ENCODE measurements at regions not wholly inside any gene's neighbourhood (a gene's known extent, or its start where the extent isn't known, plus 50 kb on each side); places are given as distances from the start of the nearest gene placed in this dataset.
"Not testable (repeated sequence)": the region's sequence is repeated elsewhere in the genome, so short reads cannot be mapped to it uniquely, and the experiment has no call there.

DNA sequence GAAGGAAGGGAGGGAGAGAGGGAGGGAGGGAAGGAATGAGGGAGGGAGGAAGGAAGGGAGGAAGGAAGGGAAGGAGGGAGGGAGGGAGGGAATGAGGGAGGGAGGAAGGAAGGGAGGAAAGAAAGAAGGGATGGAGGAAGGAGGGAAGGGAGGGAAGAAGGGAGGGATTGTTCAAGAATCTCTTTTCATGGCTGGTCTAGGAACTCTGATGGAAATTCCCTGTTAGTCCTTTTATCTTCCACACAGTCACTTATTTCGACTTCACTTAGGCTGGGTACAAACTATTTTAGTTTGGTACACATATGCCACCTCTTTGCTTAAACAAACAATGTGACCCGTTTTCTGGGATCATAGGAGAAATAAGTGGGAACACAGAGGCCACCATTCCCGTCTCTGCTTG lies 435.6 kb upstream of the WWC1 start:
- no peak overlapping the region for H3K27ac ChIP-seq (ENCODE audit: low read depth, low read length)
- Mint-ChIP-seq H3K4me3 (no peak overlapping the region), H3K4me1 (peaks cover 4% of the 10 kb centered on the region), H3K27me3 (ENCODE audit: insufficient read depth) (peaks cover 6% of the 10 kb centered on the region), H3K27ac (no peak overlapping the region), H3K9me3 (peaks cover 10% of the 10 kb centered on the region), H3K36me3 (ENCODE audit: low read depth) (peaks cover 5% of the 10 kb centered on the region)
- H3K4me1 ChIP-seq (ENCODE audit: control insufficient read depth, insufficient read depth, low read length) = peaks cover 10% of the 10 kb centered on the region
- peaks cover 3% of the 10 kb centered on the region for H3K36me3 ChIP-seq (ENCODE audit: control insufficient read depth, insufficient read depth, low read length)
- TF ChIP-seq, protein P1, sequence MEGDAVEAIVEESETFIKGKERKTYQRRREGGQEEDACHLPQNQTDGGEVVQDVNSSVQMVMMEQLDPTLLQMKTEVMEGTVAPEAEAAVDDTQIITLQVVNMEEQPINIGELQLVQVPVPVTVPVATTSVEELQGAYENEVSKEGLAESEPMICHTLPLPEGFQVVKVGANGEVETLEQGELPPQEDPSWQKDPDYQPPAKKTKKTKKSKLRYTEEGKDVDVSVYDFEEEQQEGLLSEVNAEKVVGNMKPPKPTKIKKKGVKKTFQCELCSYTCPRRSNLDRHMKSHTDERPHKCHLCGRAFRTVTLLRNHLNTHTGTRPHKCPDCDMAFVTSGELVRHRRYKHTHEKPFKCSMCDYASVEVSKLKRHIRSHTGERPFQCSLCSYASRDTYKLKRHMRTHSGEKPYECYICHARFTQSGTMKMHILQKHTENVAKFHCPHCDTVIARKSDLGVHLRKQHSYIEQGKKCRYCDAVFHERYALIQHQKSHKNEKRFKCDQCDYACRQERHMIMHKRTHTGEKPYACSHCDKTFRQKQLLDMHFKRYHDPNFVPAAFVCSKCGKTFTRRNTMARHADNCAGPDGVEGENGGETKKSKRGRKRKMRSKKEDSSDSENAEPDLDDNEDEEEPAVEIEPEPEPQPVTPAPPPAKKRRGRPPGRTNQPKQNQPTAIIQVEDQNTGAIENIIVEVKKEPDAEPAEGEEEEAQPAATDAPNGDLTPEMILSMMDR (conservative IDR thresholded peaks at IDR 0.05) = no peak
- no peak overlapping the region for H3K9ac ChIP-seq (ENCODE audit: extremely low read depth, low read length, poor library complexity, severe bottlenecking)
- no peak overlapping the region for H3K4me3 ChIP-seq (ENCODE audit: low read length)
- peaks cover 12% of the 10 kb centered on the region for H3K9me3 ChIP-seq (ENCODE audit: control insufficient read depth, low read length)
- no peak for DNase-seq
- 50 to 65% methylated on average over 2 to 3 of the region's 3 CpGs for WGBS, 2 experiments (ENCODE audit: insufficient coverage in 1 of 2, insufficient read length in 1 of 2)
- H3K27me3 ChIP-seq (ENCODE audit: control insufficient read depth, insufficient read depth, low read length, poor library complexity, severe bottlenecking) = no peaks in the 10 kb centered on the region

DNA sequence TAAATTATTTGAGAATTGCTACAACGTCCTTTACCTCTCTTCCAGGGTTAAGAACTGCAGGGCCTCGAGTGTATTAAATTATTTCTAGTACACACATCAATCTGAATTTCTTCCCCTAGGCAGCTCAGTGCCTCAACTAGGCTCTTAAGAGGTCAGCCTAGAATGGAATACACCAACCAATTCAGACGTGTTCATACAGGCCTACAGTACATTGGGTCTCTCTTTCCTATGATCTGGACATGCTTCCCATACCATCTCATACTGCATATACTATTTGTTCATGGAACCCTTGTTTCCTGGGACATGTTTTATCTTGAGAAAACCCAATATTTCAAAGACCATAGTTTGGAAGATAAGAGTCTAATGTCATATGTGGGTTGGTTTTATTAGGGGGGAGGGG lies 434.1 kb upstream of the WWC1 start:
- no peak for DNase-seq
- H3K36me3 ChIP-seq (ENCODE audit: control insufficient read depth, insufficient read depth, low read length) = peaks cover 3% of the 10 kb centered on the region
- no peak overlapping the region for H3K4me3 Mint-ChIP-seq
- TF ChIP-seq, protein P1 (conservative IDR thresholded peaks at IDR 0.05) = no peak
- H3K4me3 ChIP-seq (ENCODE audit: low read length) = no peak overlapping the region
- H3K9ac ChIP-seq (ENCODE audit: extremely low read depth, low read length, poor library complexity, severe bottlenecking) = no peak overlapping the region
- peaks cover 11% of the 10 kb centered on the region for H3K4me1 Mint-ChIP-seq
- WGBS, 2 experiments (ENCODE audit: insufficient coverage in 1 of 2, insufficient read length in 1 of 2) = 95 to 96% methylated on average over 3 of the region's 3 CpGs
- peaks cover 9% of the 10 kb centered on the region for H3K4me1 ChIP-seq (ENCODE audit: control insufficient read depth, insufficient read depth, low read length)
- H3K27ac Mint-ChIP-seq = no peak overlapping the region
- H3K27me3 ChIP-seq (ENCODE audit: control insufficient read depth, insufficient read depth, low read length, poor library complexity, severe bottlenecking) = no peaks in the 10 kb centered on the region
- H3K27me3 Mint-ChIP-seq (ENCODE audit: insufficient read depth) = peaks cover 6% of the 10 kb centered on the region
- H3K9me3 Mint-ChIP-seq = peaks cover 13% of the 10 kb centered on the region
- no peak overlapping the region for H3K27ac ChIP-seq (ENCODE audit: low read depth, low read length)
- peaks cover 7% of the 10 kb centered on the region for H3K36me3 Mint-ChIP-seq (ENCODE audit: low read depth)
- peaks cover 12% of the 10 kb centered on the region for H3K9me3 ChIP-seq (ENCODE audit: control insufficient read depth, low read length)

DNA sequence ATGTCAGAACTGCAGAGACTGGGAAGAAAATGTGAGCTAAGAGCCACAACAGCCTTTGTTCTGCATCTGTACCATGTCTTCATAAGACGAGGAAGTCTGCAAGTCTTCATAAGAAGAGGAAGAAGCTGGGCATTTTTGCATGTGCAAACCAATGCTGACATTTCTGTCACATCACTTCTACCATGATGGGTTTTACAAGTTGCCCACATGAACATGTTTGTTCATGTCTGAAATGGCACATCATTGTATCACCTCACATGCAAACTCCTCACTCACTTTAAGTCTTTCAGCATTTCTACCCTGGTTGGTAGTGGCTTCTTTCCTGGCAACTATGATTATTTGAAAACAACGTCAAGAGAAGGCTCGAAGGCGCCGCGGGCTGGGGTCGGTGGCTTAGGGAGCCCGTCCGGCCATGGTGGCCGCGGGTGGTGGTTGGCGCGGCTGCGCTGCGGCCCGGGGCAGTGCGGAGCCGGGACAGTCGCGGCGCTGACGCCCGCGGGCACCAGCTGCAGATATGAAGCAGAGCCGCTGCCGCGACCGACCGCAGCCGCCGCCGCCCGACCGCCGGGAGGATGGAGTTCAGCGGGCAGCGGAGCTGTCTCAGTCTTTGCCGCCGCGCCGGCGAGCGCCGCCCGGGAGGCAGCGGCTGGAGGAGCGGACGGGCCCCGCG lies 433.1 kb upstream of the WWC1 start:
- H3K4me3 ChIP-seq (ENCODE audit: low read length); H3K27me3 ChIP-seq (ENCODE audit: control insufficient read depth, insufficient read depth, low read length, poor library complexity, severe bottlenecking); H3K27ac ChIP-seq (ENCODE audit: low read depth, low read length); H3K4me1 ChIP-seq (ENCODE audit: control insufficient read depth, insufficient read depth, low read length); H3K9ac ChIP-seq (ENCODE audit: extremely low read depth, low read length, poor library complexity, severe bottlenecking); DNase-seq; H3K27me3 Mint-ChIP-seq (ENCODE audit: insufficient read depth); H3K36me3 ChIP-seq (ENCODE audit: control insufficient read depth, insufficient read depth, low read length); H3K4me3 Mint-ChIP-seq; H3K27ac Mint-ChIP-seq; H3K36me3 Mint-ChIP-seq (ENCODE audit: low read depth); H3K9me3 ChIP-seq (ENCODE audit: control insufficient read depth, low read length): not testable (repeated sequence)
- WGBS, 2 experiments (ENCODE audit: insufficient coverage in 1 of 2, insufficient read length in 1 of 2) = 95 to 100% methylated on average over 1 to 21 of the region's 50 CpGs
- Mint-ChIP-seq H3K9me3 (peaks cover 13% of the 10 kb centered on the region), H3K4me1 (peaks cover 11% of the 10 kb centered on the region)

All from endodermal cell (in vitro differentiated cells).